HCT116 (cell line): ENCODE measurements at regions not wholly inside any gene's neighbourhood (a gene's known extent, or its start where the extent isn't known, plus 50 kb on each side); places are given as distances from the start of the nearest gene placed in this dataset.
"Not testable (repeated sequence)": the region's sequence is repeated elsewhere in the genome, so short reads cannot be mapped to it uniquely, and the experiment has no call there.

ENCODE experiments used
- ATAC-seq: fragments of 200-7000 bp; cut with Tn5 transposase; 2 replicates; pipeline ENCODE4 v1.9.1; 2020; ENCODE audit warnings: mild to moderate bottlenecking, moderate library complexity
- BruUV-seq: library from RNA; stranded (reverse); fragments of 400-500 nt; replicated peaks from 2 replicates; lab custom pipeline; 2021; lab: Mats Ljungman, UMichigan
- CTCF ChIA-PET: fragments of 300-600 bp; sonication (Branson Sonifier 250); formaldehyde crosslinking; loops from one replicate; lab custom pipeline; 2021; ENCODE audit warnings: antibody characterized with exemption; lab: Charles Lee
- POLR2A ChIA-PET: fragments of 300-600, 350-600 bp; sonication (Branson Sonifier 250); formaldehyde crosslinking; loops from one replicate; lab custom pipeline; 2021; ENCODE audit warnings: antibody characterized with exemption; lab: Charles Lee
- RAD21 ChIA-PET, 2 experiments: fragments of 300-600 bp; sonication (Branson Sonifier 250); formaldehyde crosslinking; loops; one replicate each; lab custom pipeline; 2023; ENCODE audit warnings: low total read pairs in 2 of 2; ENCODE audit not compliant: uncharacterized antibody in 2 of 2, unreplicated experiment in 2 of 2, low non-redundant PET in 1 of 2; lab: Charles Lee
- DNase-seq: peaks from one replicate; pipeline ENCODE4 v3.0.0-alpha.2; 2010; ENCODE audit warnings: low read depth, low spot score
- H2AFZ ChIP-seq: fragments of 200-600 bp; shearing (Covaris generic), sonication (generic); 2 replicates; pipeline ENCODE4 v1.6.1; 2017; ENCODE audit warnings: low read depth, mixed run types, mixed read lengths, antibody characterized with exemption, low read length; ENCODE audit not compliant: poor library complexity, severe bottlenecking
- H3K27ac ChIP-seq: 2 replicates; pipeline ENCODE4 v1.5.1; 2012; ENCODE audit warnings: low read depth, low read length
- H3K27me3 ChIP-seq: fragments of 200-600 bp; sonication (generic); 2 replicates; pipeline ENCODE4 v1.6.1; 2016; ENCODE audit warnings: mixed run types, low read length, mixed read lengths; ENCODE audit not compliant: insufficient read depth
- H3K36me3 ChIP-seq, 2 experiments: fragments of 200-500 bp in 1 of 2; fragments of 200-600 bp in 1 of 2; sonication (Bioruptor generic) in 1 of 2; sonication (generic) in 1 of 2; 2 replicates each; pipeline versions ENCODE4 v1.5.1 to v1.6.1; 2014 to 2016; ENCODE audit warnings: low read length in 2 of 2, inconsistent platforms in 1 of 2, mixed read lengths in 1 of 2, mixed run types in 1 of 2; ENCODE audit not compliant: insufficient read depth in 2 of 2, control insufficient read depth in 1 of 2
- H3K4me1 ChIP-seq, 2 experiments: fragments of 200-600 bp in 1 of 2; sonication (generic) in 1 of 2; 2 replicates each; pipeline versions ENCODE4 v1.5.1 to v1.6.1; 2012 to 2017; ENCODE audit warnings: low read length in 2 of 2, inconsistent platforms in 1 of 2, mild to moderate bottlenecking in 1 of 2, mixed read lengths in 1 of 2, mixed run types in 1 of 2, moderate library complexity in 1 of 2; ENCODE audit not compliant: insufficient read depth in 2 of 2, control insufficient read depth in 1 of 2
- H3K4me2 ChIP-seq: fragments of 200-600 bp; sonication (generic); 2 replicates; pipeline ENCODE4 v1.6.1; 2017; ENCODE audit warnings: mixed run types, low read length, mixed read lengths
- H3K4me3 ChIP-seq, 2 experiments: fragments of 200-600 bp in 1 of 2; sonication (generic) in 1 of 2; replicated peaks in 1 of 2; 2 replicates each; pipeline ENCODE4 v1.5.1; 2011 to 2016; ENCODE audit warnings: low read length in 2 of 2, control low read depth in 1 of 2, low read depth in 1 of 2, mild to moderate bottlenecking in 1 of 2, mixed read lengths in 1 of 2, mixed run types in 1 of 2
- H3K79me2 ChIP-seq: fragments of 200-600 bp; sonication (generic); 2 replicates; pipeline ENCODE4 v1.6.1; 2017; ENCODE audit warnings: mild to moderate bottlenecking, mixed run types, low read length, moderate library complexity, mixed read lengths; ENCODE audit not compliant: insufficient read depth
- H3K9ac ChIP-seq: fragments of 200-600 bp; sonication (generic); 2 replicates; pipeline ENCODE4 v1.6.1; 2016; ENCODE audit warnings: low read length, mixed read lengths
- H3K9me2 ChIP-seq: fragments of 200-600 bp; sonication (generic), shearing (Covaris generic); 2 replicates; pipeline ENCODE4 v1.6.1; 2017; ENCODE audit warnings: mixed run types, mild to moderate bottlenecking, moderate library complexity; ENCODE audit not compliant: insufficient read depth
- H3K9me3 ChIP-seq, 2 experiments: fragments of 200-500 bp in 1 of 2; fragments of 200-600 bp in 1 of 2; sonication (Bioruptor generic) in 1 of 2; sonication (generic) in 1 of 2; 2 replicates each; pipeline ENCODE4 v1.6.1; 2014 to 2017; ENCODE audit warnings: low read length in 2 of 2, mixed read lengths in 2 of 2, inconsistent platforms in 1 of 2, low read depth in 1 of 2, mild to moderate bottlenecking in 1 of 2, mixed run types in 1 of 2, moderate library complexity in 1 of 2; ENCODE audit not compliant: control insufficient read depth in 1 of 2, insufficient read depth in 1 of 2
- H4K20me1 ChIP-seq: fragments of 200-600 bp; sonication (generic), shearing (Covaris generic); 2 replicates; pipeline ENCODE4 v1.6.1; 2017; ENCODE audit warnings: mixed run types, mild to moderate bottlenecking, moderate library complexity; ENCODE audit not compliant: insufficient read depth
- intact Hi-C: fragments of 100-400 bp; cut with micrococcal nuclease; formaldehyde crosslinking; loops from 2 replicates; pipeline ENCODE4 v1.10.0; 2022

GRCh38 chr10:47675577-47675976 lies 87.8 kb downstream of the SYT15B start:
- not testable (repeated sequence) for H3K4me2 ChIP-seq, ATAC-seq

GRCh38 chr10:47673128-47673527 lies 90.3 kb downstream of the SYT15B start:
- H3K9me2 ChIP-seq, intact Hi-C loops, H3K9me3 ChIP-seq, CTCF ChIA-PET, H3K79me2 ChIP-seq, H3K27me3 ChIP-seq, H3K9ac ChIP-seq, H3K4me1 ChIP-seq, H3K27ac ChIP-seq, DNase-seq, H2AFZ ChIP-seq, H3K4me3 ChIP-seq, H4K20me1 ChIP-seq, H3K36me3 ChIP-seq, RAD21 ChIA-PET, H3K4me2 ChIP-seq, POLR2A ChIA-PET, ATAC-seq, BruUV-seq: not testable (repeated sequence)

More at GRCh38 chr10:47675577-47675976, 87.8 kb downstream of the SYT15B start:
- H3K27me3 ChIP-seq, DNase-seq, H3K79me2 ChIP-seq, H4K20me1 ChIP-seq, BruUV-seq, RAD21 ChIA-PET, H3K9ac ChIP-seq, H3K9me2 ChIP-seq, H2AFZ ChIP-seq, H3K4me3 ChIP-seq, POLR2A ChIA-PET, H3K9me3 ChIP-seq, CTCF ChIA-PET, H3K27ac ChIP-seq, H3K4me1 ChIP-seq, intact Hi-C loops, H3K36me3 ChIP-seq: not testable (repeated sequence)

DNA sequence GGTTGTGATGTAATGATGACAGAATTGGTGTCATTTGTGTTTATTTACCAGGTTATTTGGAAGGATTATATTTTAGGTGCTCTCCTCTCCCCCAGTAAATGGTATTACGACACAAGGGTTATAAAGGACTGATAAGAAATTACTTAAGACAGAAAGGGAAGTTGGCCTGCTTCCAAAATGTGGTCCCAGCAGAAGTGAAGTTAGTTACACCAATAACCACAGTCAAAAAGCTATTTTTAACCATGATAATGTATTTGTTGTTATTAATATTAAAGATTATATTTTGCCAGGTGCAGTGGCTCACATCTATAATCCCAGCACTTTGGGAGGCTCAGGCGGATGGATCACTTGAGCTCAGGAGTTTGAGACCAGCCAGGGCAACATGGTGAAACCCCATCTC lies 92.5 kb downstream of the SYT15B start:
- H3K4me2 ChIP-seq, H4K20me1 ChIP-seq, RAD21 ChIA-PET, H3K9ac ChIP-seq, H3K79me2 ChIP-seq, H3K9me3 ChIP-seq, BruUV-seq, H3K27me3 ChIP-seq, H3K27ac ChIP-seq, CTCF ChIA-PET, DNase-seq, H3K4me1 ChIP-seq, H2AFZ ChIP-seq, H3K9me2 ChIP-seq, intact Hi-C loops, POLR2A ChIA-PET, H3K4me3 ChIP-seq, H3K36me3 ChIP-seq, ATAC-seq: not testable (repeated sequence)

DNA sequence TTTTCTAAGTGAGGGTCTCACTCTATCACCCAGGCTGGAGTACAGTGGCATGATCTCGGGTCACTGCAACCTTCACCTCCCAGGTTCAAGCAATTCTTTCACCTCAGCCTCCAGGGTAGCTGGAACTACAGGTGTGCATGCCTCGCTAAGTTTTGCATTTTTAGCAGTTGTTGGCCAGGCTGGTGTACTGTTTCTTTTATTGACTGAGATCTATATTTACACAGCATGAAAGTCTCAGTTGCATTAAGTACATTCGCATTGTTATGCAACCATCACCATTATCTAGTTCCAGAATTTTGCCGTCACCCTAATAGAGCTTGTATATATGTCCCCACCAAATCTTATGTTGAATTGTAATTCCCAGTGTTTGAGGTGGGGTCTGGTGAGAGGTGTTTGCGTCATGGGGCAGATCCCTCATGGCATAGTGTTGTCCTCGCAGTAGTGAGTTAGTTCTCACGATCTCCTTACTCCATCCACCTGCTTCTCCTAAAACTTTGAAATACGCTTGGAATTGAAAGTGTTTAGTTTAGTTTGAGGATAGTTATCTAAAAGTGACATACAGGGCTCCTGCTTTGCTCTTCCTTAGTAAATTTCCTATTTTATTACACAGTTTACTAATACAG lies 101.3 kb downstream of the SYT15B start:
- H3K4me1 ChIP-seq, RAD21 ChIA-PET, ATAC-seq, H3K36me3 ChIP-seq, H2AFZ ChIP-seq, H3K27ac ChIP-seq, H3K9me2 ChIP-seq, POLR2A ChIA-PET, H3K4me3 ChIP-seq, H3K9me3 ChIP-seq, H4K20me1 ChIP-seq, BruUV-seq, H3K79me2 ChIP-seq, H3K4me2 ChIP-seq, CTCF ChIA-PET, H3K9ac ChIP-seq, DNase-seq, intact Hi-C loops, H3K27me3 ChIP-seq: not testable (repeated sequence)
